ENCODE measurements at regions not wholly inside any gene's neighbourhood (a gene's known extent, or its start where the extent isn't known, plus 50 kb on each side); places are given as distances from the start of the nearest gene placed in this dataset.
A peak's percentile ranks its signal among the peaks of the same experiment; 100 is the strongest.

- H3K79me2 ChIP-seq (replicated peaks; ENCODE audit: insufficient read depth): no peaks in the 10 kb centered on the region
- Mint-ChIP-seq H3K27me3 (ENCODE audit: insufficient read depth, low read depth, poor library complexity) (peaks cover 4% of the 10 kb centered on the region), H3K9me3 (peaks cover 2% of the 10 kb centered on the region; the same call in 1 of the 3 replicates), H3K36me3 (ENCODE audit: low read depth) (peaks cover 20% of the 10 kb centered on the region; the same call in 2 of the 3 replicates), H3K27ac (no peak overlapping the region), H3K4me1 (peaks cover 28% of the 10 kb centered on the region), H3K4me3 (no peak overlapping the region)
- H4K20me1 ChIP-seq (replicated peaks; ENCODE audit: insufficient read depth): no peaks in the 10 kb centered on the region
- H2AFZ ChIP-seq: no peak overlapping the region
- H3K4me3 ChIP-seq: no peak overlapping the region
- H3K4me2 ChIP-seq: no peak overlapping the region
- no peaks in the 10 kb centered on the region for H3K27me3 ChIP-seq (ENCODE audit: insufficient read depth)
- H3K36me3 ChIP-seq (ENCODE audit: insufficient read depth): no peaks in the 10 kb centered on the region; the same call in 1 of the 2 replicates
- no peak overlapping the region for H3K27ac ChIP-seq (ENCODE audit: low read depth)
- DNase-seq (ENCODE audit: low spot score) (no peak), ATAC-seq (no peak)
- TF ChIP-seq, protein P1, sequence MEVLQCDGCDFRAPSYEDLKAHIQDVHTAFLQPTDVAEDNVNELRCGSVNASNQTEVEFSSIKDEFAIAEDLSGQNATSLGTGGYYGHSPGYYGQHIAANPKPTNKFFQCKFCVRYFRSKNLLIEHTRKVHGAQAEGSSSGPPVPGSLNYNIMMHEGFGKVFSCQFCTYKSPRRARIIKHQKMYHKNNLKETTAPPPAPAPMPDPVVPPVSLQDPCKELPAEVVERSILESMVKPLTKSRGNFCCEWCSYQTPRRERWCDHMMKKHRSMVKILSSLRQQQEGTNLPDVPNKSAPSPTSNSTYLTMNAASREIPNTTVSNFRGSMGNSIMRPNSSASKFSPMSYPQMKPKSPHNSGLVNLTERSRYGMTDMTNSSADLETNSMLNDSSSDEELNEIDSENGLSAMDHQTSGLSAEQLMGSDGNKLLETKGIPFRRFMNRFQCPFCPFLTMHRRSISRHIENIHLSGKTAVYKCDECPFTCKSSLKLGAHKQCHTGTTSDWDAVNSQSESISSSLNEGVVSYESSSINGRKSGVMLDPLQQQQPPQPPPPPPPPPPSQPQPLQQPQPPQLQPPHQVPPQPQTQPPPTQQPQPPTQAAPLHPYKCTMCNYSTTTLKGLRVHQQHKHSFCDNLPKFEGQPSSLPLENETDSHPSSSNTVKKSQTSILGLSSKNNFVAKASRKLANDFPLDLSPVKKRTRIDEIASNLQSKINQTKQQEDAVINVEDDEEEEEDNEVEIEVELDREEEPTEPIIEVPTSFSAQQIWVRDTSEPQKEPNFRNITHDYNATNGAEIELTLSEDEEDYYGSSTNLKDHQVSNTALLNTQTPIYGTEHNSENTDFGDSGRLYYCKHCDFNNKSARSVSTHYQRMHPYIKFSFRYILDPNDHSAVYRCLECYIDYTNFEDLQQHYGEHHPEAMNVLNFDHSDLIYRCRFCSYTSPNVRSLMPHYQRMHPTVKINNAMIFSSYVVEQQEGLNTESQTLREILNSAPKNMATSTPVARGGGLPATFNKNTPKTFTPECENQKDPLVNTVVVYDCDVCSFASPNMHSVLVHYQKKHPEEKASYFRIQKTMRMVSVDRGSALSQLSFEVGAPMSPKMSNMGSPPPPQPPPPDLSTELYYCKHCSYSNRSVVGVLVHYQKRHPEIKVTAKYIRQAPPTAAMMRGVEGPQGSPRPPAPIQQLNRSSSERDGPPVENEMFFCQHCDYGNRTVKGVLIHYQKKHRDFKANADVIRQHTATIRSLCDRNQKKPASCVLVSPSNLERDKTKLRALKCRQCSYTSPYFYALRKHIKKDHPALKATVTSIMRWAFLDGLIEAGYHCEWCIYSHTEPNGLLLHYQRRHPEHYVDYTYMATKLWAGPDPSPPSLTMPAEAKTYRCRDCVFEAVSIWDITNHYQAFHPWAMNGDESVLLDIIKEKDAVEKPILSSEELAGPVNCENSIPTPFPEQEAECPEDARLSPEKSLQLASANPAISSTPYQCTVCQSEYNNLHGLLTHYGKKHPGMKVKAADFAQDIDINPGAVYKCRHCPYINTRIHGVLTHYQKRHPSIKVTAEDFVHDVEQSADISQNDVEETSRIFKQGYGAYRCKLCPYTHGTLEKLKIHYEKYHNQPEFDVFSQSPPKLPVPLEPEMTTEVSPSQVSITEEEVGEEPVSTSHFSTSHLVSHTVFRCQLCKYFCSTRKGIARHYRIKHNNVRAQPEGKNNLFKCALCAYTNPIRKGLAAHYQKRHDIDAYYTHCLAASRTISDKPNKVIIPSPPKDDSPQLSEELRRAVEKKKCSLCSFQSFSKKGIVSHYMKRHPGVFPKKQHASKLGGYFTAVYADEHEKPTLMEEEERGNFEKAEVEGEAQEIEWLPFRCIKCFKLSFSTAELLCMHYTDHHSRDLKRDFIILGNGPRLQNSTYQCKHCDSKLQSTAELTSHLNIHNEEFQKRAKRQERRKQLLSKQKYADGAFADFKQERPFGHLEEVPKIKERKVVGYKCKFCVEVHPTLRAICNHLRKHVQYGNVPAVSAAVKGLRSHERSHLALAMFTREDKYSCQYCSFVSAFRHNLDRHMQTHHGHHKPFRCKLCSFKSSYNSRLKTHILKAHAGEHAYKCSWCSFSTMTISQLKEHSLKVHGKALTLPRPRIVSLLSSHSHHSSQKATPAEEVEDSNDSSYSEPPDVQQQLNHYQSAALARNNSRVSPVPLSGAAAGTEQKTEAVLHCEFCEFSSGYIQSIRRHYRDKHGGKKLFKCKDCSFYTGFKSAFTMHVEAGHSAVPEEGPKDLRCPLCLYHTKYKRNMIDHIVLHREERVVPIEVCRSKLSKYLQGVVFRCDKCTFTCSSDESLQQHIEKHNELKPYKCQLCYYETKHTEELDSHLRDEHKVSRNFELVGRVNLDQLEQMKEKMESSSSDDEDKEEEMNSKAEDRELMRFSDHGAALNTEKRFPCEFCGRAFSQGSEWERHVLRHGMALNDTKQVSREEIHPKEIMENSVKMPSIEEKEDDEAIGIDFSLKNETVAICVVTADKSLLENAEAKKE (CRISPR knock-in tag; IDR thresholded peaks at IDR 0.05): no peak
- TF ChIP-seq EZH2 (IDR thresholded peaks at IDR 0.05; ENCODE audit: low read depth, unreplicated experiment) (no peak), CREB1 (CRISPR knock-in tag; IDR thresholded peaks at IDR 0.05; ENCODE audit: low read depth) (no peak), EZH2phosphoT487 (IDR thresholded peaks at IDR 0.05; ENCODE audit: unreplicated experiment) (no peak)
- peaks cover 8% of the 10 kb centered on the region for H3K9me2 ChIP-seq (ENCODE audit: insufficient read depth)
- H3F3A ChIP-seq (replicated peaks; ENCODE audit: low read depth): no peaks in the 10 kb centered on the region
- H3K4me1 ChIP-seq (ENCODE audit: insufficient read depth): peaks cover 15% of the 10 kb centered on the region; the same call in 1 of the 2 replicates
Observed at GRCh38 chr6:125668071-125668470, 81.4 kb upstream of the HEY2 start.

DNA sequence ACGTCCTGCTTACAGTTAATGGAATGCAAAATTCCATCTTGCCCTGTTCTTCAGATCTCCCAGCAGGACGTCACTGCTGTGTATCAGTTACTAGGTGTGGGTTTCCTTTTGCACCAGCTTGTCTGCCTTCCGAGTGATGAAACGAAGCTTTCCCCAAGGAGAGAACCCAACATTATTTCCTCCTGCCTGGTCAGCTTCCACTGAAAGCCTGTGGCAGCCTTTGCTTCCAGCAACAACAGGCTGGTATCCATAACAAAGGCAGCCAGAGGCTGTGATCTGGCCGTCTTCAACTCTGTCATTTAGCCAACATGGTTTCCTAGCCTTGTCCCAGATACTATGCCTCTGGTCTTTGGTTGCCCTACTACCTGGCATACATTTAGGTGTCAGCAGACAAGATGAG is 78.9 kb upstream of the HEY2 start:
- Histone ChIP-seq H3K27me3 (ENCODE audit: insufficient read depth) (no peaks in the 10 kb centered on the region), H3K4me2 (peak overlapping the region; percentile 58), H3K27ac (ENCODE audit: low read depth) (no peak overlapping the region), H3K36me3 (ENCODE audit: insufficient read depth) (no peaks in the 10 kb centered on the region; the same call in 1 of the 2 replicates), H3K79me2 (replicated peaks; ENCODE audit: insufficient read depth) (no peaks in the 10 kb centered on the region), H3K9me2 (ENCODE audit: insufficient read depth) (peaks cover 8% of the 10 kb centered on the region), H2AFZ (no peak overlapping the region), H3F3A (replicated peaks; ENCODE audit: low read depth) (no peaks in the 10 kb centered on the region), H3K4me1 (ENCODE audit: insufficient read depth) (peaks cover 15% of the 10 kb centered on the region; the same call in 1 of the 2 replicates), H4K20me1 (replicated peaks; ENCODE audit: insufficient read depth) (no peaks in the 10 kb centered on the region), H3K4me3 (no peak overlapping the region)
- peaks cover 22% of the 10 kb centered on the region for H3K4me1 Mint-ChIP-seq
- ATAC-seq (peak; percentile 97), DNase-seq (ENCODE audit: low spot score) (peak; percentile 84)
- H3K27me3 Mint-ChIP-seq (ENCODE audit: insufficient read depth, low read depth, poor library complexity): peaks cover 2% of the 10 kb centered on the region
- peaks cover 2% of the 10 kb centered on the region; the same call in 1 of the 3 replicates for H3K9me3 Mint-ChIP-seq
- peaks cover 20% of the 10 kb centered on the region; the same call in 2 of the 3 replicates for H3K36me3 Mint-ChIP-seq (ENCODE audit: low read depth)
- H3K4me3 Mint-ChIP-seq: peak overlapping the region; percentile 30; the same call in 2 of the 3 replicates
- peak overlapping the region; percentile 68; the same call in 1 of the 2 replicates for H3K27ac Mint-ChIP-seq
- TF ChIP-seq, protein P1 (CRISPR knock-in tag; IDR thresholded peaks at IDR 0.05): peak; percentile 63; the same call in 1 of the 2 replicates
- TF ChIP-seq CREB1 (CRISPR knock-in tag; IDR thresholded peaks at IDR 0.05; ENCODE audit: low read depth): 0 out of 2 replicates have a peak, but pooled peaks have one; percentile 7

All from GM23338 (cell line).